Breast epithelium (tissue), 4 donors: ENCODE measurements at regions not wholly inside any gene's neighbourhood (a gene's known extent, or its start where the extent isn't known, plus 50 kb on each side); places are given as distances from the start of the nearest gene placed in this dataset.

Source experiments
- DNase-seq, 2 donors: peaks; one replicate each; pipeline ENCODE4 v3.0.0-alpha.2; 2019; ENCODE audit warnings: low spot score in 2 of 2
- H3K27ac ChIP-seq, 2 donors: fragments of 200-600 bp; sonication (generic) in 1 of 2; one replicate each; pipeline ENCODE4 v1.5.1; 2016 to 2019; ENCODE audit warnings: mild to moderate bottlenecking in 1 of 2
- H3K27me3 ChIP-seq, 2 donors: fragments of 200-600 bp; sonication (generic) in 1 of 2; one replicate each; pipeline versions ENCODE4 v1.5.1 to v1.6.0; 2017 to 2019; ENCODE audit warnings: control low read depth in 1 of 2, mild to moderate bottlenecking in 1 of 2
- H3K36me3 ChIP-seq: fragments of 200-600 bp; one replicate; pipeline ENCODE4 v1.5.1; 2019
- H3K4me1 ChIP-seq, 2 donors: fragments of 200-600 bp; sonication (generic); one replicate each; pipeline ENCODE4 v1.5.1; 2016 to 2019; ENCODE audit warnings: control low read depth in 1 of 2
- H3K4me3 ChIP-seq, 3 donors: fragments of 200-600 bp; sonication (generic); 1 replicate in 2 of 3; 2 replicates in 1 of 3; pipeline ENCODE4 v1.5.1; 2016 to 2019; ENCODE audit warnings: mild to moderate bottlenecking in 3 of 3, moderate library complexity in 2 of 3
- H3K9me3 ChIP-seq, 2 donors: fragments of 200-600 bp; sonication (generic) in 1 of 2; one replicate each; pipeline ENCODE4 v1.5.1; 2016 to 2019; ENCODE audit warnings: control low read depth in 1 of 2
- CTCF ChIP-seq, 3 donors: fragments of 450-650 bp; IDR thresholded peaks; one replicate each; pipeline ENCODE4 v1.5.1; 2016 to 2017; ENCODE audit warnings: antibody characterized with exemption in 3 of 3, mild to moderate bottlenecking in 3 of 3, moderate library complexity in 3 of 3
- POLR2A ChIP-seq: fragments of 450-650 bp; IDR thresholded peaks from one replicate; pipeline ENCODE4 v1.6.1; 2016; ENCODE audit warnings: antibody characterized with exemption, mild to moderate bottlenecking, moderate library complexity
- POLR2AphosphoS5 ChIP-seq, 3 donors: sonication (generic); formaldehyde crosslinking; IDR thresholded peaks; one replicate each; pipeline ENCODE4 v1.6.1; 2017; ENCODE audit warnings: antibody characterized with exemption in 3 of 3
- intact Hi-C: fragments of 100-400 bp; cut with DNase I; formaldehyde crosslinking; loops from one replicate; pipeline ENCODE4 v1.15.1; 2023; ENCODE audit warnings: low total_unique reads

GRCh38 chr14:66404051-66404545 is 82.1 kb upstream of the CCDC196 start:
- Histone ChIP-seq H3K27ac (no peak overlapping the region), H3K4me3 (no peak overlapping the region), H3K27me3 (no peaks in the 10 kb centered on the region), H3K4me1 (no peaks in the 10 kb centered on the region), H3K9me3 (no peaks in the 10 kb centered on the region), H3K36me3 (no peaks in the 10 kb centered on the region)
- TF ChIP-seq POLR2AphosphoS5 (IDR thresholded peaks at IDR 0.05) (no peak), CTCF (IDR thresholded peaks at IDR 0.05) (no peak), POLR2A (no peak)
- intact Hi-C loops = no loop called here
- DNase-seq = no peak

GRCh38 chr14:66405158-66405557 is 81.0 kb upstream of the CCDC196 start:
- TF ChIP-seq POLR2A (no peak), CTCF (IDR thresholded peaks at IDR 0.05) (no peak), POLR2AphosphoS5 (IDR thresholded peaks at IDR 0.05) (no peak)
- intact Hi-C loops = no loop called here
- H3K4me3 ChIP-seq = no peak overlapping the region
- no peaks in the 10 kb centered on the region for H3K36me3 ChIP-seq
- no peaks in the 10 kb centered on the region for H3K9me3 ChIP-seq
- no peak overlapping the region for H3K27ac ChIP-seq
- H3K27me3 ChIP-seq = no peaks in the 10 kb centered on the region
- no peak for DNase-seq
- H3K4me1 ChIP-seq = no peaks in the 10 kb centered on the region

- DNase-seq = no peak
- intact Hi-C loops = no loop called here
- no peak overlapping the region for H3K27ac ChIP-seq
- H3K36me3 ChIP-seq = no peaks in the 10 kb centered on the region
- H3K4me3 ChIP-seq = no peak overlapping the region
- no peaks in the 10 kb centered on the region for H3K4me1 ChIP-seq
- H3K27me3 ChIP-seq = no peaks in the 10 kb centered on the region
- TF ChIP-seq POLR2AphosphoS5 (IDR thresholded peaks at IDR 0.05) = no peak
- no peak for TF ChIP-seq POLR2A
- no peak for TF ChIP-seq CTCF (IDR thresholded peaks at IDR 0.05)
- no peaks in the 10 kb centered on the region for H3K9me3 ChIP-seq
These were observed 72.3 kb upstream of the CCDC196 start for GRCh38 chr14:66413901-66414300.

- TF ChIP-seq POLR2AphosphoS5 (IDR thresholded peaks at IDR 0.05) (no peak), CTCF (IDR thresholded peaks at IDR 0.05) (no peak), POLR2A (no peak)
- H3K27ac ChIP-seq = no peak overlapping the region
- H3K27me3 ChIP-seq = no peaks in the 10 kb centered on the region
- H3K4me3 ChIP-seq = no peak overlapping the region
- H3K4me1 ChIP-seq = no peaks in the 10 kb centered on the region
- H3K9me3 ChIP-seq = no peaks in the 10 kb centered on the region
- DNase-seq = no peak
- intact Hi-C loops = no loop called here
- no peaks in the 10 kb centered on the region for H3K36me3 ChIP-seq
These were observed 71.7 kb upstream of the CCDC196 start for GRCh38 chr14:66414511-66414910.

- no peak for DNase-seq
- Histone ChIP-seq H3K27me3 (no peaks in the 10 kb centered on the region), H3K4me1 (no peaks in the 10 kb centered on the region), H3K4me3 (no peak overlapping the region), H3K27ac (no peak overlapping the region), H3K36me3 (no peaks in the 10 kb centered on the region), H3K9me3 (no peaks in the 10 kb centered on the region)
- TF ChIP-seq POLR2AphosphoS5 (IDR thresholded peaks at IDR 0.05) = no peak
- no peak for TF ChIP-seq POLR2A
- TF ChIP-seq CTCF (IDR thresholded peaks at IDR 0.05) = no peak
- intact Hi-C loops = no loop called here
These were observed 65.7 kb upstream of the CCDC196 start for GRCh38 chr14:66420251-66421006.
